ENCODE measurements at regions not wholly inside any gene's neighbourhood (a gene's known extent, or its start where the extent isn't known, plus 50 kb on each side); places are given as distances from the start of the nearest gene placed in this dataset.

DNA sequence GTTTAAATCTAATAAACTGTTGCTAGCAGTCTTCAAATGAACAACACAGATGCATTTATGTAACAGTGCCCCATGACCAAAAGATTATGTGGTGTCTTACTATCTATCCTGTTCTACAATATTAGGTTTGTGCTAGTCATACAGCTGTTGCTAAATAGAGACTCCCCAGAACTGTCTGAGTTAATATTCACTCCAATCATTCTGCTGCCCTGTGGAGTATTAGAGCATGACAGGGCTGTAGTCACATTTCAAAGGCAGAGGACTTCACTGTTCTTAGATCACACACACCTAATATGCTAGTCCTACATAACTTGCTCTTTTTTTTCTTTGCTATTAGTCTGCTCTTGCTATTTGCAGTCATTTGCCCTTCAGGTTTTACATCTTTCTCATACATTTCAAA lies 157.6 kb upstream of the MDGA2 start:
- no peak for TF ChIP-seq YY1 (IDR thresholded peaks at IDR 0.05; ENCODE audit: low read depth)
- no peak for TF ChIP-seq EP300 (IDR thresholded peaks at IDR 0.05; ENCODE audit: borderline replicate concordance in 1 of 2, low read depth in 1 of 2, low read length in 1 of 2)
- TF ChIP-seq, protein P1, sequence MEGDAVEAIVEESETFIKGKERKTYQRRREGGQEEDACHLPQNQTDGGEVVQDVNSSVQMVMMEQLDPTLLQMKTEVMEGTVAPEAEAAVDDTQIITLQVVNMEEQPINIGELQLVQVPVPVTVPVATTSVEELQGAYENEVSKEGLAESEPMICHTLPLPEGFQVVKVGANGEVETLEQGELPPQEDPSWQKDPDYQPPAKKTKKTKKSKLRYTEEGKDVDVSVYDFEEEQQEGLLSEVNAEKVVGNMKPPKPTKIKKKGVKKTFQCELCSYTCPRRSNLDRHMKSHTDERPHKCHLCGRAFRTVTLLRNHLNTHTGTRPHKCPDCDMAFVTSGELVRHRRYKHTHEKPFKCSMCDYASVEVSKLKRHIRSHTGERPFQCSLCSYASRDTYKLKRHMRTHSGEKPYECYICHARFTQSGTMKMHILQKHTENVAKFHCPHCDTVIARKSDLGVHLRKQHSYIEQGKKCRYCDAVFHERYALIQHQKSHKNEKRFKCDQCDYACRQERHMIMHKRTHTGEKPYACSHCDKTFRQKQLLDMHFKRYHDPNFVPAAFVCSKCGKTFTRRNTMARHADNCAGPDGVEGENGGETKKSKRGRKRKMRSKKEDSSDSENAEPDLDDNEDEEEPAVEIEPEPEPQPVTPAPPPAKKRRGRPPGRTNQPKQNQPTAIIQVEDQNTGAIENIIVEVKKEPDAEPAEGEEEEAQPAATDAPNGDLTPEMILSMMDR (IDR thresholded peaks at IDR 0.05): no peak

Measured in SK-N-SH (cell line).